OCI-LY3 (cell line): ENCODE measurements at regions not wholly inside any gene's neighbourhood (a gene's known extent, or its start where the extent isn't known, plus 50 kb on each side); places are given as distances from the start of the nearest gene placed in this dataset.
"Not testable (repeated sequence)": the region's sequence is repeated elsewhere in the genome, so short reads cannot be mapped to it uniquely, and the experiment has no call there.

ENCODE experiments used
- H2AFZ ChIP-seq: fragments of 200-600, 300-600 bp; shearing (Covaris generic); 2 replicates; pipeline ENCODE4 v1.6.0; 2014; ENCODE audit warnings: antibody characterized with exemption, low read depth, low read length
- H3K27ac ChIP-seq: fragments of 200-600, 300-600 bp; sonication (generic); 2 replicates; pipeline ENCODE4 v1.5.1; 2014; ENCODE audit warnings: mild to moderate bottlenecking, low read length, moderate library complexity, mixed read lengths
- H3K27me3 ChIP-seq: fragments of 200-600, 300-600 bp; sonication (generic); 2 replicates; pipeline ENCODE4 v1.6.1; 2014; ENCODE audit warnings: low read depth, low read length, mixed read lengths
- H3K36me3 ChIP-seq: fragments of 200-600, 300-600 bp; sonication (generic); replicated peaks from 2 replicates; pipeline ENCODE3; 2014; ENCODE audit warnings: low read depth, low read length, mixed read lengths
- H3K4me1 ChIP-seq: fragments of 300-600, 200-600 bp; sonication (generic); 2 replicates; pipeline ENCODE4 v1.6.1; 2014; ENCODE audit warnings: low read length, mixed read lengths
- H3K4me2 ChIP-seq: fragments of 200-600, 300-600 bp; sonication (generic); 2 replicates; pipeline ENCODE4 v1.6.1; 2014; ENCODE audit warnings: low read length, mixed read lengths
- H3K4me3 ChIP-seq: fragments of 300-600, 200-600 bp; sonication (generic); 2 replicates; pipeline ENCODE4 v1.5.1; 2014; ENCODE audit warnings: antibody characterized with exemption, mild to moderate bottlenecking, low read length, moderate library complexity
- H3K79me2 ChIP-seq: fragments of 300-600, 200-600 bp; shearing (Covaris generic); 2 replicates; pipeline ENCODE4 v1.6.1; 2014; ENCODE audit warnings: mild to moderate bottlenecking, low read length, mixed read lengths
- H3K9ac ChIP-seq: fragments of 300-600, 200-600 bp; shearing (Covaris generic); 2 replicates; pipeline ENCODE4 v1.6.0; 2014; ENCODE audit warnings: mild to moderate bottlenecking, low read length, moderate library complexity
- H3K9me3 ChIP-seq: fragments of 200-600, 300-600 bp; shearing (Covaris generic); 2 replicates; pipeline ENCODE4 v1.6.1; 2014; ENCODE audit warnings: low read length, mixed read lengths; ENCODE audit not compliant: insufficient read depth
- H4K20me1 ChIP-seq: fragments of 200-600, 300-600 bp; sonication (generic); 2 replicates; pipeline ENCODE4 v1.6.1; 2016; ENCODE audit warnings: low read length, mixed read lengths; ENCODE audit not compliant: insufficient read depth
- EZH2phosphoT487 ChIP-seq: fragments of 200-600 bp; shearing (Covaris generic); IDR thresholded peaks from 2 replicates; pipeline ENCODE4 v1.6.1; 2018; ENCODE audit warnings: antibody characterized with exemption, mixed run types, low read depth
- TF ChIP-seq, protein P1 (sequence below): fragments of 200-600, 300-600 bp; sonication (generic); IDR thresholded peaks from 2 replicates; pipeline ENCODE4 v1.5.1; 2014; ENCODE audit warnings: antibody characterized with exemption, low read length, low read depth

DNA sequence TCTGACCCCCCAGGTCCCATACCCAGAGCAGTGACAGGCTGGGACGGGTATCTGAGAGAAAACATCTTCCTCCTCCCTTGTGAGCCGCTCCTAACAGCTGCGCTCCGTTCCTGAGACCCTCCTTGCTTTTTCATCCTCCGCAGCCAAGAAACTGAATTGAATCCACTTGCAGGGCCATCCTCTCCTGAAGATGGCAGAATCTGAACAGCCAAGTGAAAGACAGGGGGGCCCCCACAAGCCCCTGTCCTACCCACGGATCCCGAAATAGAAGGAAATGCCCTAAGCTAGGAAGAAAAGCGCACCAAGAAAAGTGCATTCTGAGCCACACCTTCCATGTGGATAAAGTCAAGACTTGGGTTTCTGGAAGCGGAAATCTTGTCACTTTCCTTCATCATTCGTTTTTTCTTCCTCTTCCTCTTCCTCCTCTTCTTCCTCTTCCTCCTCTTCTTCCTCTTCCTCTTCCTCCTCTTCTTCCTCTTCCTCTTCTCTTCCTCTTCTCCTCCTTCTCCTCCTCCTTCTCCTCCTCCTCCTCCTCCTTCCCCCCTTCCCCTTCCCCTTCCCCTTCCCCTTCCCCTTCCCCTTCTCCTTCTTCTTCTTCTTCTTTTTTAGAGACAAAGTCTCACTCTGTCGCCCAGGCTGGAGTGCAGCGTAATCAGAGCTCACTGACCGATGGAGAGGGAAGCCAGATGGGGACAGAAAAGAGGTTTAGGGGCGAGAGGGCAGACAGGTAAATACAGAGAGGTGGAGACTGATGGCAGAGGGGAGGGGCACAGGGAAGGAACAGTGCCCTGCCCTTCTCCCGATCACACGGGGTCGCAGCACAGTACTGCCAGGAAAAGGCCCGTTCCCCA lies 86.0 kb upstream of the WWC2 start:
- no peaks in the 10 kb centered on the region for H3K79me2 ChIP-seq
- H3K36me3 ChIP-seq: no peaks in the 10 kb centered on the region
- H3K9ac ChIP-seq: no peak overlapping the region
- peaks cover 10% of the 10 kb centered on the region for H3K27me3 ChIP-seq
- no peak overlapping the region for H3K27ac ChIP-seq
- H3K9me3 ChIP-seq: no peaks in the 10 kb centered on the region
- H4K20me1 ChIP-seq: no peaks in the 10 kb centered on the region
- no peak overlapping the region for H2AFZ ChIP-seq
- TF ChIP-seq, protein P1, sequence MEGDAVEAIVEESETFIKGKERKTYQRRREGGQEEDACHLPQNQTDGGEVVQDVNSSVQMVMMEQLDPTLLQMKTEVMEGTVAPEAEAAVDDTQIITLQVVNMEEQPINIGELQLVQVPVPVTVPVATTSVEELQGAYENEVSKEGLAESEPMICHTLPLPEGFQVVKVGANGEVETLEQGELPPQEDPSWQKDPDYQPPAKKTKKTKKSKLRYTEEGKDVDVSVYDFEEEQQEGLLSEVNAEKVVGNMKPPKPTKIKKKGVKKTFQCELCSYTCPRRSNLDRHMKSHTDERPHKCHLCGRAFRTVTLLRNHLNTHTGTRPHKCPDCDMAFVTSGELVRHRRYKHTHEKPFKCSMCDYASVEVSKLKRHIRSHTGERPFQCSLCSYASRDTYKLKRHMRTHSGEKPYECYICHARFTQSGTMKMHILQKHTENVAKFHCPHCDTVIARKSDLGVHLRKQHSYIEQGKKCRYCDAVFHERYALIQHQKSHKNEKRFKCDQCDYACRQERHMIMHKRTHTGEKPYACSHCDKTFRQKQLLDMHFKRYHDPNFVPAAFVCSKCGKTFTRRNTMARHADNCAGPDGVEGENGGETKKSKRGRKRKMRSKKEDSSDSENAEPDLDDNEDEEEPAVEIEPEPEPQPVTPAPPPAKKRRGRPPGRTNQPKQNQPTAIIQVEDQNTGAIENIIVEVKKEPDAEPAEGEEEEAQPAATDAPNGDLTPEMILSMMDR: no peak
- TF ChIP-seq EZH2phosphoT487: no peak
- no peaks in the 10 kb centered on the region for H3K4me1 ChIP-seq
- H3K4me3 ChIP-seq: no peak overlapping the region
- no peak overlapping the region for H3K4me2 ChIP-seq

DNA sequence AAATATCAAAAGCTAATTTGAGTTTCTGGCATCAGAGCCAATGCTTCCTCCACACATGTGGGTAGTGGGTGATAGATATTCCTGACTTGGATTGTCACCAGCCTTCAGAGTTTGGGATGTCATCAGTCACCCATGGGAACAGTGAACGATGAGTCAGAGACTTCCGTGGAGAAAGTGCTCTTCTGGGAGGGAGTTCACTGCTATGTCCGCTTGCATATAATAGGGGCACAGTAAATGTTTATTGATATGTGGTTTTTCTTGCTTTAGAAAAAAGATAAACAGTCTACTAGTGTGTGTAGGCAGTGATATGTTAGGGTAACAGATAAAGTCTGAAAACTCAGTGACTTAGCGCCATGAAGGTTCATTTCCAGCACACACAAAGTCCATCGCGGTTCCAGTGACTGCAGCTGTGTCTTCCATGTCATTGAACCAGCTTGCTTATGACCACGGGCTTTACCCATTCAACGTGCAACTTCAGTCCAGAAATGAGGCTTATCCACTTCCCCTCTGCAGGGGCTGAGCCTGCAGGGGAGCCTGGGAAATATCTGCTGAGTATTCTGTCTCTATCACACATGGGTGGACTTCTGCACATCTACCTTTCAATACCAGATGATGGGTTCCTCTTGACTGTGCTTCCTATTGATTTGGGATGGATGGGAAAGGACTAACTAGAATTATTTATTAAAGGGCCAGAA lies 87.7 kb upstream of the WWC2 start:
- no peak overlapping the region for H3K27ac ChIP-seq
- H3K36me3 ChIP-seq: no peaks in the 10 kb centered on the region
- H3K9ac ChIP-seq: no peak overlapping the region
- H3K4me1 ChIP-seq: no peaks in the 10 kb centered on the region
- H3K9me3 ChIP-seq: no peaks in the 10 kb centered on the region
- no peak overlapping the region for H2AFZ ChIP-seq
- H3K79me2 ChIP-seq: no peaks in the 10 kb centered on the region
- no peaks in the 10 kb centered on the region for H4K20me1 ChIP-seq
- TF ChIP-seq, protein P1: no peak
- TF ChIP-seq EZH2phosphoT487: no peak
- no peak overlapping the region for H3K4me2 ChIP-seq
- peaks cover 6% of the 10 kb centered on the region for H3K27me3 ChIP-seq
- no peak overlapping the region for H3K4me3 ChIP-seq

DNA sequence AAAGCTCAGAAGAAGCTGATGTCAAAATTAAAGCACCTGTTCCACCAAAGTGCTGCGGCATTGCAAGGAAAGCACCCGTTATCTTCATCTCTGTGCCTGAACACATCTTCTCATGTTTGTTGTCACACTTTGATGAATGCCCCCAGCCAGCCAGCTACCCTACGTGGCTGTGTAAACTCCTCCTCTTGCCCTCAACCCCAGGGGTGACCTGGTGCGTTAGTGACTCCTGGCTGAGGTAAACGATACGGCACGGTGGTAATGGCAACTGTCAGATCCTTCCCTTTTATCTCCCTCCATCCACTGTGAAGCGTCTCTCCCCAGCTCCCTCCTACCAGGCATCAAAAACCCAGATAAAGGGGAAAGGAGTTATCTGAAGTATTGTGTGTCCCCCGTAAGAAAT lies 90.6 kb upstream of the WWC2 start:
- no peaks in the 10 kb centered on the region for H3K36me3 ChIP-seq
- TF ChIP-seq EZH2phosphoT487: no peak
- TF ChIP-seq, protein P1: no peak
- H3K27ac ChIP-seq: no peak overlapping the region
- H3K4me3 ChIP-seq: no peak overlapping the region
- peaks cover 6% of the 10 kb centered on the region for H3K27me3 ChIP-seq
- H2AFZ ChIP-seq: no peak overlapping the region
- H3K9me3 ChIP-seq: no peaks in the 10 kb centered on the region
- no peak overlapping the region for H3K4me2 ChIP-seq
- H3K79me2 ChIP-seq: no peaks in the 10 kb centered on the region
- no peaks in the 10 kb centered on the region for H4K20me1 ChIP-seq
- H3K9ac ChIP-seq: no peak overlapping the region
- no peaks in the 10 kb centered on the region for H3K4me1 ChIP-seq

DNA sequence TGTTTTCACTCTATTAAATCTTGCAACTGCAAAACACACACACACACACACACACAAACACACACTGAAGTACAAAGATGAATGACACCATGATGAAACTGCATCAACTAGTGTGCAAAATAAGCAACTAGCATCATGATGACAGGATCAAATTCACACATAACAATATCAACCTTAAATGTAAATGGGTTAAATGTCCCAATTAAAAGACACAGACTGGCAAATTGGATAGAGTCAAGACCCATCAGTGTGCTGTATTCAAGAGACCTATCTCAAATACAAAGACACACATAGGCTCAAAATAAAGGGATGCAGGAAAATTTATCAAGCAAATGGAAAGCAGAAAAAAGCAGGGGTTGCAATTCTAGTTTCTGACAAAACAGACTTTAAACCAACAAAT lies 87.2 kb upstream of the DCTD start:
- H2AFZ ChIP-seq, H3K9ac ChIP-seq, H3K4me1 ChIP-seq, H3K79me2 ChIP-seq, H3K4me2 ChIP-seq, H3K9me3 ChIP-seq, H3K27ac ChIP-seq, H4K20me1 ChIP-seq, H3K27me3 ChIP-seq, H3K36me3 ChIP-seq, H3K4me3 ChIP-seq: not testable (repeated sequence)
